Hematopoietic multipotent progenitor cell treated with erythropoietin and hydrocortisone succinate and interleukin-3 and kit ligand, for 4 days (in vitro differentiated cells): ENCODE measurements at regions not wholly inside any gene's neighbourhood (a gene's known extent, or its start where the extent isn't known, plus 50 kb on each side); places are given as distances from the start of the nearest gene placed in this dataset.
"Not testable (repeated sequence)": the region's sequence is repeated elsewhere in the genome, so short reads cannot be mapped to it uniquely, and the experiment has no call there.

ENCODE experiments used
- DNase-seq: peaks from one replicate; pipeline ENCODE4 v3.0.0-alpha.2; 2015

GRCh38 chr1:117757668-117758067, 151.8 kb downstream of the TENT5C start:
- DNase-seq = no peak

DNA sequence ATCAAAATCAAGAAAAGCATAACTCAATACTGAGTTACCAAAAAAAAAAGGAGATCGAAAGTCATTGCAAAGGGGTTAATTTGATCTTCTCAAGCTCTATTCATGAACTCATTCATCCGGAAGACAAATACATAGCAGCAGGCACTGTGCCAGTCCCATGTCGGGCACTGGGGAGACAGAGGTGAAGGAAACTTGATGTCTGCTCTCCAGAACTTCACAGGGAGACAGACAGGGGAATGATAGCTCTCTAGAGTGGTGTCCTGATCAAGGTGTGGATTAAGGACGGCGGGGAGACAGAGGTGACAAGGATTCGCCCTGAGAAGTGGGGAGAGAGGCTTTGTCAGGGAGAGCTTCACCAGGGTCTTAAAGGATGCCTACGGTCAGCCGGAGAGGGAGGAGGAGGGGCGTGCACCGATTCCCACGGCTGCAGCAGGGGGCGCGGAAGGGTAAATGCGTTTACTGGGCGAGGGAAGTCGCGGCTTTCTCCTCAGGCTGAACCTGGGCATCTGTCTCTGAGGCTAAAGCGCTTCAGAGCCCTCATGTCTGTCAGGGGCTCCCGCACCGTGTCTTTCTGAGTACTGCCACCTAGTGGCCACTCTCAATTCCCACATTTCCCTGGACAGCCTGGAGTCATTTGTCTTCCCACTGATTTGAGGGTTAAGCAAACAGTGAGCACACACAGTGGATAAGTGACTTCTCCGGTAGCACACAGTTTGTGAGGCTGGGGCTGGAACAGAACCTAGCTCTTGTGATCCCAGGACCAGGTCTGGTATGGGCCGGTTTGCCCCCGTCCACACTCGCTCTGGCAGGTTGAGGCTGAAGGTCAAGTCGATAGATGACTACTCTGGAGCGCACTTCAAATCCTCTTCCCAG, 152.8 kb downstream of the TENT5C start:
- peak; percentile 91 for DNase-seq

DNA sequence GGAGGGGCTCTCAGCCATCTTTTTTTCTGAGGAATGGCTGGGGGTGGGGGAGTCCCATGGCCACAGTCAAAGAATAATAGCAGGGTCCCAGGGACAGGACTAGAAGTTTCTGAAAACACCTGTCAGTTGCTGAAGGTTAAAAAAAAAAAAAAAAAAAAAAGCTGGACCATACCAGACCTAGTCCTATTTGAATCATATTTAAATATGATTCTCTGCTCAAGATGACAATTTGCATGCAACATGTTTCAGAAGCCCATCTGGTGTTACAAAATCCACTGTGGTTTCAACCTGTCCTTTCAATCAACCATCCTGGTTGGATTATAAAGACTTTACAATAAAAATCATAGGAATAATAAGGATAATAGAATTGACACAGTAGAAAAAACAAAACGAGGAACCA, 153.7 kb downstream of the TENT5C start:
- no peak for DNase-seq

DNA sequence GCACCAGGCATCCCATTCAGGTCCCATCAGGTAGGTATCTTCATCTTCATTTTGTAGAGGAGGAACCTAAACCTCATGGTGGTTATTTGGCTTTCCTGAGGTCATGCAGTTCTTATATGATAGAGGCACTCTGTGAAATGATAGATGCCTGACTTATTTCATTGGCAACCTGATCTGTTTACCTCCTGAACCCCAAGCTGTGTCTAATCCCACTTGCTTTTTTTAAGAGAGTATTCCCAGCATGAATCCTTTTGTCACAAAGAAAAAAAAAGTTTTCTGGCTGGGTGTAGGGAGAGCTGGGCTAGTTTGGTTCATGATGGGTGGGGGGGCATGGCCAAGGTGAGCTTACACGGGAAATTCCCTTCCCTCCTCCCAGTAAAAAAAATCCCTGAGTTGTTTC, 154.2 kb downstream of the TENT5C start:
- DNase-seq = no peak

GRCh38 chr1:117760485-117760884, 154.6 kb downstream of the TENT5C start:
- no peak for DNase-seq

DNA sequence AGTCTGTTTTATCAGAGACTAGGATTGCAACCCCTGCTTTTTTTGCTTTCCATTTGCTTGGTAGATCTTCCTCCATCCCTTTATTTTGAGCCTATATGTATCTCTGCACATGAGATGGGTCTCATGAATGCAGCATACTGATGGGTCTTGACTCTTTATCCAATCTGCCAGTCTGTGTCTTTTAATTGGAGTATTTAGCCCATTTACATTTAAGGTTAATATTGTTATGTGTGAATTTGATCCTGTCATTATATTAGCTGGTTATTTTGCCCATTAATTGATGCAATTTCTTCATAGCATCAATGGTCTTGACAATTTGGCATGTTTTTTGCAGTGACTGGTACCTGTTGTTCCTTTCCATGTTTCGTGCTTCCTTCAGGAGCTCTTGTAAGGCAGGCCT, 161.7 kb downstream of the GDAP2 start:
- not testable (repeated sequence) for DNase-seq

- DNase-seq = no peak
These were observed 158.4 kb downstream of the GDAP2 start for GRCh38 chr1:117770981-117771531.

- no peak for DNase-seq
These were observed 150.1 kb downstream of the GDAP2 start for GRCh38 chr1:117779364-117779763.

- no peak for DNase-seq
These were observed 148.5 kb downstream of the GDAP2 start for GRCh38 chr1:117780687-117781475.

- DNase-seq = no peak
These were observed 147.4 kb downstream of the GDAP2 start for GRCh38 chr1:117782056-117782455.

DNA sequence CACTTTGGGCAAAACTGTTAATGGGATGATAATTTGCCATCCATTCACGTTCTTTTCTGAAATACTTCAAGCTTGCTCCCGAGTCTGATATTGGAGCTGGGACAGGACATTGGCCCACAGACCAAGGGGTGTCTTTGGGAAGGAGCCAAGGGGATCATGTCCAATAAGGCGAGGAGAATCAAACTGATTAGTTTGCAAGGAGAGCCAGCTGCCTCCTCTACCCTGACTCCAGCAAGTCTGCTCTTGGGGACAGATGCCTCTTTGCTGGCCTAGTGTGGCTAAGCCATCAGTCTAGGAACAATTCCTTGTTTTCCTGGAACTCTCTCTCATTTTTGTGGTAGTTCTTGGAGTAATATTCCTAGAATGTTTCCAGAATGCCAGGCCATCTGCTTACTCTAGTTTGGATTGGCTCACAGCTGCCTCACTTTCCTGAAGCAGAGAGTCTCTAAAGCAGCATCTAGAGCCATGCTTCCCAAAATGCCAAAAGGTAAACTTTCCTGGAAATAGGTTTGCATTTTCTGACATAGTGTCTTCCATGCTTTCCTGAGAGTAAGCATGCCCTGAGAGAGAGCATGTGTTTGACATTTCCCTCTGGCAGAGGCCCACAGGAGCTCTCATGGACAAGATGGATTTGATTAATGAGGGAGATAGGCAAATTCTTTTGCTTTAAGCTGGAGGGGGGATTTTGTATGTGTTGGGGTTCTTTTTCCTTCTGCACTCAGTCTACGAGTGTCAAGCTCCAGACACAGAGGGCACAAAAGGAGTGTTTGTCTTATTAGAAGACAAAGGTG, 145.6 kb downstream of the GDAP2 start:
- no peak for DNase-seq

DNA sequence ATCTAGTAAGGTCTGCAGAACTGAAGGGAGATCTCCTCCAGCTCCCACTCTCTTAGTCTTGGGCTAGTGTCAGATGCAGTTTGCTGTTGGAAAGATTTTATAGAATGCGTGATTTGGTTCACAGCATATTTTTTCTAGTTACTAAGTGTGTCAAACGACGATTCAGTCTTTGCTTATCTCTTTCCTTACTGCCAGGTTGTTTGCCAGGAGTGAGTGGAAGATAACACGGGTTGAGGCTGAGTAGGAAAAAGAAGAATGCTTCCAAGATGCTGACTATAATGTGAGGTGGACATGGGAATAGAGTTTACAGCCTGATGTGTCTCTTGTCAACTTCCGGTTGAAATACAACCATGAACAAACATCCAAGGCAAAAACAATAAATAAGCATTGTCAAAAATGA, 141.4 kb downstream of the GDAP2 start:
- no peak for DNase-seq

DNA sequence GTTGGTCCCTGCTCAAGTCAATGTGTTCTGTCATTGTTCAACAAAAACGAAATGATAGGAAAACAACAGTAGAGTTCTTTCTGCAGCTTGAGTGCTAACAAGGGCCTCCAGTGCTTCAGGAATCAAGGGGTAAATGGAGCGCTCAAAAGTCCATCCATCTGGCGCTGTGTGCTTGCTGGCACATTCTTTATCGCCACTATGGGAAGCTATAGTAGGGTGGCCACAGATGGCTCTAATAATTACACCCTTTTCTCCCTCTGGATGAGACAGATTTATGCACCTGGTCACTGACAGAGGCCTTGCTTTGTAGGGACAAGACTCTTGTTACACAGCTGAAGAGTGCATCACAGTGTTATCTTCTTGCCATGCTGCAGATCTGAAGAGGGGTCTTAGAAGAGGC, 136.0 kb downstream of the GDAP2 start:
- DNase-seq = no peak

GRCh38 chr1:117794073-117794472, 135.3 kb downstream of the GDAP2 start:
- DNase-seq = no peak

DNA sequence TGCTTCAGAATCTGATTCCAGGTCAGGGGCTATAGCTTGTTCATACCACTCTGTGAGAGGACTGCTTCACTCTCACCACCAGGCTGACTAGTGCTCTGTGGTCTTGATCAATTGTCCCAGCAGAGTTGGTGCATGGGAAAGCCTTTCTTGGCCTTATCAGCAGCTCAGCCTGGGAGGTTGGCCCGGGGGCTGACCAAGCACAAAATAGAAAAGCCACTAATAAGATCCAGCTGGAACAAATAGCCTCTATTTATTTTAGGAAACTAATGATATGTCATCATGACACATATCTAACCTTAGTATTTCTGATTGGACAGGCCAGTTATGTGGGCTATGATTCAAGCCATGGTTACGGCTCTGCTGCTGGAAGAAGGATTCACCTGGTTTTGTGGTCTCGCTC, 134.2 kb downstream of the GDAP2 start:
- DNase-seq = no peak

- DNase-seq = no peak
These were observed 133.6 kb downstream of the GDAP2 start for GRCh38 chr1:117795792-117796191.

- DNase-seq = no peak
These were observed 133.2 kb downstream of the GDAP2 start for GRCh38 chr1:117796226-117796625.

GRCh38 chr1:117798550-117798949, 130.9 kb downstream of the GDAP2 start:
- no peak for DNase-seq

DNA sequence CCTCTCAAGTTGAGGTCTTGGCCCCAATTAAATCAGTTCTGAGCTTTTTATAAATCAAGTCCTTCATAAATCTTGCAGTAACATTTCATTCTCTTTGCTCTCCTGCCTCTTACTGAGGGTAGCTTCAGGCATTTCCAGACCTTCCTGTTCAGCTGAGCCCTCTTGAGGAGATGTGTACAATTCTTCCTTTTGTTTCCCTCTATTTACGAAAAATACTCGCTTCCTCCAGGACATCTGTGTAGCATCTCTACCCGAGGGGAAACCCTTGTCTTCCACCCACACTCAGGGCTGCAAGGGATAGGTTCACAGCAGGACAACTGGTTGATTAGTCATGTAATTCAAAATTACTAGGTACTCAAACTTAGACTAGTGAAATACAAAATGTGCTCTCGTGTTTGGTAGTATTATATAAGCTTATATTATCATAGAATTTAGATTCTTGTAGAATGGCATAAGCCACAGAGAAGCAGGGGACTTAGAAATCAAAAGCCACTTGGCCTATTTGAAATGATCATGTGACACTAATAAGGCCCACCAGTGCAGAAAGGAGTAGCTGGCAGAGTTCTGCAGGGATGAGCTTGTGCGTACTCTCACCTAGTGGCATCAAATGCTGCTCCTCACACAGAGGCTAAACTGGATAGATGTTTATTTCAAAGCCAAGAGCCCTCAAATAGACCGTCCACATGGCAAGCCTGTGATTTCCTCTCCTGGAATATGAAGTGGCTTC, 126.7 kb downstream of the GDAP2 start:
- no peak for DNase-seq

DNA sequence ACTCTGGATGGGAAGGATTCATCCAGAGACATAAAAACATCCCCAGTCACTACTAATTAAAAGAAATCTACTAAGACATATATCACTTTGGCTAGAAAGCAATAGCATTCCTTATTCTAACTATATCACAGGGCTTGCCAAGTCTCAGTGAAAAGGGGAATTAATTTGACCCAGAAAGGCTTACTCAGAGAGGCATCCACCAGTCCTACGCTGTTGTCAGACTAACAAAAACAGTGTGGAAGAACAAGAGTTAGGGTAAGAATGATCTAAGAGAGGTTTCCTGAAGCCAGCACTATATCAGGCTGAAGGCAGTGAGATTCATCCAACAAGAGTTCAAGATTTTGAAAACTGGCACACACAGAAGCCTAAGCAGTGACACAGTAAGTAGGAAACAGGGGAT, 126.1 kb downstream of the GDAP2 start:
- no peak for DNase-seq

DNA sequence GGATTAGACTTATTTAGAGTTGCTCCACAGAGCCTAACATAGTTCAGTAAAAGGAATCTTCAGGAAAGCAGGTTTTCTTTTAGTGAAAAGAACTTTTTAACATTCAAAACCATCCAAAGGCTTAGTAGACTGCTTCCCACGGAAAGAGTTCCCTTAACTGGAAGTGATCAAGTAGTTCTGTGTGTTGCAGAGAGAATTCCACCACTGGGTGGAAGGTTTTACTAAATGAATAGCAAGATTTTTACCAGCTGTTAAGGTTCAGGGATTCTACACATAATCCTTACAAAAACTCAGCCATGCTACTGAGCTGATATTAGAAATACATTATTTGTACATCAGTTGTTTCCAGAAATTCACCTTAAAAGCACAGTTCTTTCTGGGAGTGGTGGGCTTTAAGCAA, 119.7 kb downstream of the GDAP2 start:
- no peak for DNase-seq

DNA sequence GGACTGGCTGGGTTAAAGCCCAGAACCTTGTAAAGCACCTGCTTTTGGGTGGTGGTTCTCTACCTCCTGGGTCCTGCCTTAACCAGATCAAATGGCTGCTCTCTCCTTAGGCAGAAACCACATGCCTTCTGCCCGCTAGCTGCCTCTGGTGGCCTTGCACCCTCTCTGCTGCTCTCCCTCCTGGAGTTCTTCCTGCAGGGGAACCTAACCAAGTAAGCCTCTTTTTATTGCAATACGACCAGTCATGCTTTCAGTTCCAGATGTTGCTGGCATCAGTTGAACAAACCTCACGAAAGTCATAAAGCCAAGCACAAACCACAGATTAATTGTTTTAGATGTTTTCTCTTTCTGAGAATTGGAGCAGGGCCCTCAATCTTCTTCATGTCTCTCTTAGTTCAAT, 118.9 kb downstream of the GDAP2 start:
- DNase-seq = no peak
